ENCODE measurements at regions not wholly inside any gene's neighbourhood (a gene's known extent, or its start where the extent isn't known, plus 50 kb on each side); places are given as distances from the start of the nearest gene placed in this dataset.

DNA sequence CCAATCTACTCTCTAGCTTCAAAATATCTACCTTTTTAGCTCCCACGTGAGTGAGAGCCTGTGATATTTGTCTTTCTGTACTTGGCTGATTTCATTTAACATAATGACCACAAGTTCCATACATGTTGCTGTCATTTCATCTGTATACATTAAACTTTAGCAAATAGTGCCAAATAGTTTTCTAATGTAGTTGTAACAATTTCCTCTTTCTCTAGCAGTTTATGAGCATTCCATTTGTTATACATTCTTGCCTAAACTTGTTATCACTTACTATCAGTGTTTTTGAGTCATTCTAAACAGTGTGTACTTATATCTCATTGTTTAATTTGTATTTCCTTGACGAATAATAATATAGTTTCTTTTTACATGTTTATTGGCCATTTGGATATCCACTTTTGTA, 77.2 kb downstream of the NEUROD6 start:
- TF ChIP-seq, protein P1, sequence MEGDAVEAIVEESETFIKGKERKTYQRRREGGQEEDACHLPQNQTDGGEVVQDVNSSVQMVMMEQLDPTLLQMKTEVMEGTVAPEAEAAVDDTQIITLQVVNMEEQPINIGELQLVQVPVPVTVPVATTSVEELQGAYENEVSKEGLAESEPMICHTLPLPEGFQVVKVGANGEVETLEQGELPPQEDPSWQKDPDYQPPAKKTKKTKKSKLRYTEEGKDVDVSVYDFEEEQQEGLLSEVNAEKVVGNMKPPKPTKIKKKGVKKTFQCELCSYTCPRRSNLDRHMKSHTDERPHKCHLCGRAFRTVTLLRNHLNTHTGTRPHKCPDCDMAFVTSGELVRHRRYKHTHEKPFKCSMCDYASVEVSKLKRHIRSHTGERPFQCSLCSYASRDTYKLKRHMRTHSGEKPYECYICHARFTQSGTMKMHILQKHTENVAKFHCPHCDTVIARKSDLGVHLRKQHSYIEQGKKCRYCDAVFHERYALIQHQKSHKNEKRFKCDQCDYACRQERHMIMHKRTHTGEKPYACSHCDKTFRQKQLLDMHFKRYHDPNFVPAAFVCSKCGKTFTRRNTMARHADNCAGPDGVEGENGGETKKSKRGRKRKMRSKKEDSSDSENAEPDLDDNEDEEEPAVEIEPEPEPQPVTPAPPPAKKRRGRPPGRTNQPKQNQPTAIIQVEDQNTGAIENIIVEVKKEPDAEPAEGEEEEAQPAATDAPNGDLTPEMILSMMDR (IDR thresholded peaks at IDR 0.05), result no peak
- TF ChIP-seq POLR2A (IDR thresholded peaks at IDR 0.05), result no peak
- no peak for TF ChIP-seq POLR2AphosphoS5 (IDR thresholded peaks at IDR 0.05)
